ENCODE measurements at regions not wholly inside any gene's neighbourhood (a gene's known extent, or its start where the extent isn't known, plus 50 kb on each side); places are given as distances from the start of the nearest gene placed in this dataset.

DNA sequence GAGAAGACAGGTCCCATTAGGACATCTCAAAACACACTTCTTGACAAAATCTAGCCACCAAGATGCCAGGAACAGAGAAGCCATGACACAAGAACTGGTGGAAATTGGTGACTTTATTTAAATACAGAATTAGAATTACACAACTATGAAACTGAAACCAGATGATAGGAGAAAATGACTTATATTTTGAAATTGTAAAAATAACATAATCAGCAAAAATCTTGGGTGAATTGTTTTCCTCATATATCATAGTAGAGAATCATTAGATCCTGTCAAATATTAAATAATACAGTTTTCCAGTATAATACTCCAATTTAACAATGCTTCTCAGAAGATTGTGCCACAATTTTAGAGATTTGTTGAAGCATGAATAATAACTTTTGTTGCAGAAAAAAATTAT, 81.5 kb upstream of the MROH9 start:
- TF ChIP-seq, protein P1, sequence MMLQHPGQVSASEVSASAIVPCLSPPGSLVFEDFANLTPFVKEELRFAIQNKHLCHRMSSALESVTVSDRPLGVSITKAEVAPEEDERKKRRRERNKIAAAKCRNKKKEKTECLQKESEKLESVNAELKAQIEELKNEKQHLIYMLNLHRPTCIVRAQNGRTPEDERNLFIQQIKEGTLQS (IDR thresholded peaks at IDR 0.05): no peak
- TF ChIP-seq, protein P1 (CRISPR knock-in tag; conservative IDR thresholded peaks at IDR 0.05): no peak
- TF ChIP-seq NCOA4 (IDR thresholded peaks at IDR 0.05; ENCODE audit: partially characterized antibody) (no peak), ZNF232 (CRISPR knock-in tag; IDR thresholded peaks at IDR 0.05) (no peak), CAMTA2 (CRISPR knock-in tag; conservative IDR thresholded peaks at IDR 0.05) (no peak), NR2C2 (CRISPR knock-in tag; IDR thresholded peaks at IDR 0.05) (no peak), NR2C2 (tag; IDR thresholded peaks at IDR 0.05) (no peak), EZH2 (IDR thresholded peaks at IDR 0.05; ENCODE audit: borderline replicate concordance, low read depth, low read length) (no peak), ZNF707 (CRISPR knock-in tag; conservative IDR thresholded peaks at IDR 0.05) (no peak), SIN3B (IDR thresholded peaks at IDR 0.05; ENCODE audit: low read depth) (no peak), KAT8 (IDR thresholded peaks at IDR 0.05; ENCODE audit: low read depth) (no peak), BRCA1 (IDR thresholded peaks at IDR 0.05) (no peak), BRCA1 (CRISPR knock-in tag; IDR thresholded peaks at IDR 0.05) (no peak), BRF1 (IDR thresholded peaks at IDR 0.05; ENCODE audit: borderline replicate concordance, extremely low read depth, insufficient read length) (no peak), CBFB (CRISPR knock-in tag; IDR thresholded peaks at IDR 0.05) (no peak)
- TF ChIP-seq, protein P2, sequence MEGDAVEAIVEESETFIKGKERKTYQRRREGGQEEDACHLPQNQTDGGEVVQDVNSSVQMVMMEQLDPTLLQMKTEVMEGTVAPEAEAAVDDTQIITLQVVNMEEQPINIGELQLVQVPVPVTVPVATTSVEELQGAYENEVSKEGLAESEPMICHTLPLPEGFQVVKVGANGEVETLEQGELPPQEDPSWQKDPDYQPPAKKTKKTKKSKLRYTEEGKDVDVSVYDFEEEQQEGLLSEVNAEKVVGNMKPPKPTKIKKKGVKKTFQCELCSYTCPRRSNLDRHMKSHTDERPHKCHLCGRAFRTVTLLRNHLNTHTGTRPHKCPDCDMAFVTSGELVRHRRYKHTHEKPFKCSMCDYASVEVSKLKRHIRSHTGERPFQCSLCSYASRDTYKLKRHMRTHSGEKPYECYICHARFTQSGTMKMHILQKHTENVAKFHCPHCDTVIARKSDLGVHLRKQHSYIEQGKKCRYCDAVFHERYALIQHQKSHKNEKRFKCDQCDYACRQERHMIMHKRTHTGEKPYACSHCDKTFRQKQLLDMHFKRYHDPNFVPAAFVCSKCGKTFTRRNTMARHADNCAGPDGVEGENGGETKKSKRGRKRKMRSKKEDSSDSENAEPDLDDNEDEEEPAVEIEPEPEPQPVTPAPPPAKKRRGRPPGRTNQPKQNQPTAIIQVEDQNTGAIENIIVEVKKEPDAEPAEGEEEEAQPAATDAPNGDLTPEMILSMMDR (IDR thresholded peaks at IDR 0.05 in 2 of 3, conservative IDR thresholded peaks at IDR 0.05 in 1 of 3; ENCODE audit: insufficient read depth in 2 of 3, low read depth in 1 of 3, low read length in 3 of 3): no peak
- TF ChIP-seq, protein P3, sequence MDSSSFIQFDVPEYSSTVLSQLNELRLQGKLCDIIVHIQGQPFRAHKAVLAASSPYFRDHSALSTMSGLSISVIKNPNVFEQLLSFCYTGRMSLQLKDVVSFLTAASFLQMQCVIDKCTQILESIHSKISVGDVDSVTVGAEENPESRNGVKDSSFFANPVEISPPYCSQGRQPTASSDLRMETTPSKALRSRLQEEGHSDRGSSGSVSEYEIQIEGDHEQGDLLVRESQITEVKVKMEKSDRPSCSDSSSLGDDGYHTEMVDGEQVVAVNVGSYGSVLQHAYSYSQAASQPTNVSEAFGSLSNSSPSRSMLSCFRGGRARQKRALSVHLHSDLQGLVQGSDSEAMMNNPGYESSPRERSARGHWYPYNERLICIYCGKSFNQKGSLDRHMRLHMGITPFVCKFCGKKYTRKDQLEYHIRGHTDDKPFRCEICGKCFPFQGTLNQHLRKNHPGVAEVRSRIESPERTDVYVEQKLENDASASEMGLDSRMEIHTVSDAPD (CRISPR knock-in tag; IDR thresholded peaks at IDR 0.05): no peak
